ENCODE measurements at regions not wholly inside any gene's neighbourhood (a gene's known extent, or its start where the extent isn't known, plus 50 kb on each side); places are given as distances from the start of the nearest gene placed in this dataset.

DNA sequence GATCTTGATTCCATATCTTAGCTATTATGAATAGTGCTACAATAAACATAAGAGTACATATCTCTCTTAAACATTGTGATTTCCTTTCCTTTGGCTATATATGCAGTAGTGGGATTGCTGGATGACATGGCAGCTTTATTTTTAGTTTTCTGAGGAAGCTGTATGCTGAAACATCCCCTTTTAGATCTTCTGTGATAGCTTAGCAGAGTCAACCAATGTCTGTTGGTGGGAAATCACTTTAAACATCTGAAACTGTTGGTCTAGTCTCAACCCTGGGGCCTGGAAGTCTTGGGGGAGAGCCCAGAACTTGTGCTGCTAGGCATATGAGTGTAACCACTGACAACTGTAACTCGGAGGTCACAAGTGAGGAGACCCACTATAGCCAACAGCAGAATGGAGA, 378.6 kb upstream of the SLC14A2 start:
- peaks cover 12% of the 10 kb centered on the region for H3K4me1 ChIP-seq (ENCODE audit: control insufficient read depth, insufficient read depth, low read length)
- DNase-seq (no peak), ATAC-seq (ENCODE audit: low read depth) (no peak)
- H2BK15ac ChIP-seq (ENCODE audit: low read depth, low read length) = no peak overlapping the region
- H3K36me3 ChIP-seq (ENCODE audit: control insufficient read depth, insufficient read depth, low read length) = no peaks in the 10 kb centered on the region
- no peaks in the 10 kb centered on the region for H3K9me3 ChIP-seq (ENCODE audit: control insufficient read depth, insufficient read depth, low read length)
- CTCF ChIA-PET = no interaction called here
- peaks cover 4% of the 10 kb centered on the region for H3K27me3 ChIP-seq (ENCODE audit: control insufficient read depth, insufficient read depth, low read length)
- no peak overlapping the region for H3K23ac ChIP-seq (ENCODE audit: low read depth, low read length)
- no peak overlapping the region for H4K8ac ChIP-seq (ENCODE audit: low read depth in 2 of 2, low read length in 2 of 2)
- no peak overlapping the region for H3K14ac ChIP-seq (replicated peaks; ENCODE audit: low read depth, low read length)
- H3K4ac ChIP-seq (ENCODE audit: low read depth, low read length) = no peak overlapping the region
- no peak overlapping the region for H4K5ac ChIP-seq (ENCODE audit: low read depth, low read length)
- no peak overlapping the region for H2AK9ac ChIP-seq (replicated peaks; ENCODE audit: low read depth, low read length, poor library complexity)
- BruUV-seq (replicated peaks) = no TSS peak
- no peak overlapping the region for H4K91ac ChIP-seq (ENCODE audit: insufficient read depth, low read depth, low read length)
- no peak overlapping the region for H3K27ac ChIP-seq (ENCODE audit: insufficient read depth, low read length)
- H3K18ac ChIP-seq (ENCODE audit: low read depth, low read length) = no peak overlapping the region
- no peak overlapping the region for H2AK5ac ChIP-seq (ENCODE audit: low read depth, low read length)
- no peaks in the 10 kb centered on the region for H4K20me1 ChIP-seq (ENCODE audit: insufficient read depth, low read length)
- POLR2A ChIA-PET (ENCODE audit: unreplicated experiment) = no interaction called here
- no peak overlapping the region for H3K4me2 ChIP-seq (ENCODE audit: low read depth, low read length)
- H3K9ac ChIP-seq (ENCODE audit: low read depth, low read length) = no peak overlapping the region
- dilution Hi-C loops (cut with HindIII; ENCODE audit: low sequenced_read_pairs, unreplicated experiment) = no loop called here
- no peak overlapping the region for H2BK5ac ChIP-seq (ENCODE audit: low read depth, low read length, poor library complexity, severe bottlenecking)
- H2BK20ac ChIP-seq (ENCODE audit: low read depth, low read length) = no peak overlapping the region
- H3K4me3 ChIP-seq (ENCODE audit: insufficient read depth, low read depth, low read length) = no peak overlapping the region
- no CpG with 5 or more reads among the region's 1 CpG for WGBS, 2 experiments (ENCODE audit: extremely low coverage in 2 of 2, insufficient read length in 1 of 2)
- no peak overlapping the region for H3K56ac ChIP-seq (ENCODE audit: extremely low read depth, insufficient read depth, low read length)
- H2BK120ac ChIP-seq (ENCODE audit: low read depth, low read length) = no peak overlapping the region
- no peaks in the 10 kb centered on the region for H3K79me1 ChIP-seq (ENCODE audit: low read depth in 1 of 2, low read length in 2 of 2)
- no peak for TF ChIP-seq FOS (IDR thresholded peaks at IDR 0.05; ENCODE audit: low read depth, low read length)
- no peak for TF ChIP-seq RCOR1 (IDR thresholded peaks at IDR 0.05; ENCODE audit: insufficient replicate concordance, low read length)
- TF ChIP-seq BHLHE40 (IDR thresholded peaks at IDR 0.05; ENCODE audit: low read depth, low read length) = no peak
- TF ChIP-seq, protein P1, sequence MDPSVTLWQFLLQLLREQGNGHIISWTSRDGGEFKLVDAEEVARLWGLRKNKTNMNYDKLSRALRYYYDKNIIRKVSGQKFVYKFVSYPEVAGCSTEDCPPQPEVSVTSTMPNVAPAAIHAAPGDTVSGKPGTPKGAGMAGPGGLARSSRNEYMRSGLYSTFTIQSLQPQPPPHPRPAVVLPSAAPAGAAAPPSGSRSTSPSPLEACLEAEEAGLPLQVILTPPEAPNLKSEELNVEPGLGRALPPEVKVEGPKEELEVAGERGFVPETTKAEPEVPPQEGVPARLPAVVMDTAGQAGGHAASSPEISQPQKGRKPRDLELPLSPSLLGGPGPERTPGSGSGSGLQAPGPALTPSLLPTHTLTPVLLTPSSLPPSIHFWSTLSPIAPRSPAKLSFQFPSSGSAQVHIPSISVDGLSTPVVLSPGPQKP (IDR thresholded peaks at IDR 0.05; ENCODE audit: borderline replicate concordance, low read depth, low read length) = no peak
- no peak for TF ChIP-seq MXI1 (IDR thresholded peaks at IDR 0.05; ENCODE audit: borderline replicate concordance, low read depth, low read length)
- TF ChIP-seq RAD21 (IDR thresholded peaks at IDR 0.05; ENCODE audit: low read length) = no peak
- TF ChIP-seq, protein P2, sequence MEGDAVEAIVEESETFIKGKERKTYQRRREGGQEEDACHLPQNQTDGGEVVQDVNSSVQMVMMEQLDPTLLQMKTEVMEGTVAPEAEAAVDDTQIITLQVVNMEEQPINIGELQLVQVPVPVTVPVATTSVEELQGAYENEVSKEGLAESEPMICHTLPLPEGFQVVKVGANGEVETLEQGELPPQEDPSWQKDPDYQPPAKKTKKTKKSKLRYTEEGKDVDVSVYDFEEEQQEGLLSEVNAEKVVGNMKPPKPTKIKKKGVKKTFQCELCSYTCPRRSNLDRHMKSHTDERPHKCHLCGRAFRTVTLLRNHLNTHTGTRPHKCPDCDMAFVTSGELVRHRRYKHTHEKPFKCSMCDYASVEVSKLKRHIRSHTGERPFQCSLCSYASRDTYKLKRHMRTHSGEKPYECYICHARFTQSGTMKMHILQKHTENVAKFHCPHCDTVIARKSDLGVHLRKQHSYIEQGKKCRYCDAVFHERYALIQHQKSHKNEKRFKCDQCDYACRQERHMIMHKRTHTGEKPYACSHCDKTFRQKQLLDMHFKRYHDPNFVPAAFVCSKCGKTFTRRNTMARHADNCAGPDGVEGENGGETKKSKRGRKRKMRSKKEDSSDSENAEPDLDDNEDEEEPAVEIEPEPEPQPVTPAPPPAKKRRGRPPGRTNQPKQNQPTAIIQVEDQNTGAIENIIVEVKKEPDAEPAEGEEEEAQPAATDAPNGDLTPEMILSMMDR (conservative IDR thresholded peaks at IDR 0.05; ENCODE audit: low read depth, low read length) = no peak
- TF ChIP-seq RFX5 (IDR thresholded peaks at IDR 0.05; ENCODE audit: low read depth, low read length) = no peak
- TF ChIP-seq NFE2L2 (IDR thresholded peaks at IDR 0.05; ENCODE audit: low read depth, low read length) = no peak
- TF ChIP-seq SMC3 (IDR thresholded peaks at IDR 0.05; ENCODE audit: low read depth, low read length) = no peak
- no peak for TF ChIP-seq POLR2A (IDR thresholded peaks at IDR 0.05; ENCODE audit: low read depth, low read length)
- TF ChIP-seq CHD1 (IDR thresholded peaks at IDR 0.05; ENCODE audit: low read depth, low read length) = no peak
- no peak for TF ChIP-seq MAZ (IDR thresholded peaks at IDR 0.05; ENCODE audit: borderline replicate concordance, low read depth, low read length)
- TF ChIP-seq, protein P3, sequence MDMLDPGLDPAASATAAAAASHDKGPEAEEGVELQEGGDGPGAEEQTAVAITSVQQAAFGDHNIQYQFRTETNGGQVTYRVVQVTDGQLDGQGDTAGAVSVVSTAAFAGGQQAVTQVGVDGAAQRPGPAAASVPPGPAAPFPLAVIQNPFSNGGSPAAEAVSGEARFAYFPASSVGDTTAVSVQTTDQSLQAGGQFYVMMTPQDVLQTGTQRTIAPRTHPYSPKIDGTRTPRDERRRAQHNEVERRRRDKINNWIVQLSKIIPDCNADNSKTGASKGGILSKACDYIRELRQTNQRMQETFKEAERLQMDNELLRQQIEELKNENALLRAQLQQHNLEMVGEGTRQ (IDR thresholded peaks at IDR 0.05; ENCODE audit: low read depth, low read length) = no peak
- TF ChIP-seq CEBPB (IDR thresholded peaks at IDR 0.05; ENCODE audit: low read depth, low read length) = no peak
- TF ChIP-seq MAFK (IDR thresholded peaks at IDR 0.05; ENCODE audit: low read depth, low read length) = no peak
- intact Hi-C loops (cut with micrococcal nuclease) = loop anchor here (10.0 kb wide), 1 partner anchor 1572 kb away; no protein-coding TSS in a partner anchor
- H3K9me1 ChIP-seq (ENCODE audit: insufficient read depth, low read length) = 0 out of 2 replicates have a peak, but pooled peaks cover 4% of the 10 kb centered on the region
- in situ Hi-C loops (cut with MboI; ENCODE audit: low sequenced_read_pairs) = no loop called here
- no peak overlapping the region for H2AFZ ChIP-seq (replicated peaks; ENCODE audit: low read length, poor library complexity)

Measured in IMR-90 (cell line).